GM21526 (cell line): ENCODE measurements at regions not wholly inside any gene's neighbourhood (a gene's known extent, or its start where the extent isn't known, plus 50 kb on each side); places are given as distances from the start of the nearest gene placed in this dataset.

Experiments
- ATAC-seq: cut with Tn5 transposase; IDR thresholded peaks from one replicate; pipeline ENCODE4 v1.9.1; 2021; ENCODE audit warnings: moderate library complexity; ENCODE audit not compliant: unreplicated experiment, low FRiP score

DNA sequence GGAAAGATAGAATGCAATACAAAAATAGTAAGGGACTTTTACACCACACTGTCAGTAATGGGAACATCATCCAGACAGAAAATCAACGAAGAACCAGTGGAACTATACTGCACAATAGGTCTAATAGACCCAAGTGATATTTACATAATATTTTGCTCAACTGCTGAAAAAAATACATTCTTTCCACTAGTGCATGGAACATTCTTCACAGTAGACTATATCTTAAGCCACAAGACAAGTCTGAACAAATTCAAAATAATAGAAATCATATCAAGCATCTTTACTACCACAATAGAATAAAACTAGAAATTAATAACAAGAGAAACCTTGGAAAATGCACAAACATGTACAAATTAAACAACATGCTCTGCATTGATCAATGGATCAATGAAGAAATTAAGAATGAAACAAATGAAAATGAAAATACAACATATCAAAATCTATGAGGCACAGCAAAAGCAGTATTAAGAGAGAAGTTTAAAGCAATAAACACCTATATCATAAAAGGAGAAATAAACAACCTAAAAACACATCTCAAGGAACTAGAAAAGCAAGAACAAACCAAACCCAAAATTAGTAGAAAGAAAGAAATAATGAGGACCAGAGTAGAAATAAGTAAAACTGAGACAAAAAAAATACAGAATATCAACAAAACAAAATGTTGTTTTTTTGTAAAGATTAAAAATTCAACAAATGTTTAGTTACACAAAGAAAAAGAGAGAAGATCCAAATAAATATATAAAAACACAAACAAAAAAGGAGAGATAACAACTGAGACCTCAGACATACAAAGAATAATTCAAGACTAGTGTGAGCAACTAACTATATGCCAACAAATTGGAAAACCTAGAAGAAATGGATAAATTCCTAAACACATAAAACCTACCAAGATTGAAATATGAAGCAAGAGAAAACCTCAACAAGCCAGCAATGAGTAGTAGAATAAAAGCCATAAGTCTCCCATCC lies 51.5 kb upstream of the ANTXR2 start:
- no peak for ATAC-seq
